Naive thymus-derived CD4-positive, alpha-beta T cell (primary cell): ENCODE measurements at regions not wholly inside any gene's neighbourhood (a gene's known extent, or its start where the extent isn't known, plus 50 kb on each side); places are given as distances from the start of the nearest gene placed in this dataset.

Experiments
- ATAC-seq: fragments of 150-1000 bp; cut with Tn5 transposase; 2 replicates; pipeline ENCODE4 v1.10.0; 2021; ENCODE audit warnings: mild to moderate bottlenecking, moderate library complexity
- CTCF ChIA-PET: fragments of 350-600 bp; sonication (Branson Sonifier 250); formaldehyde crosslinking; loops from one replicate; lab custom pipeline; 2021; ENCODE audit warnings: antibody characterized with exemption; lab: Charles Lee
- POLR2A ChIA-PET: fragments of 350-600 bp; sonication (Branson Sonifier 250); formaldehyde crosslinking; loops from one replicate; lab custom pipeline; 2021; ENCODE audit warnings: antibody characterized with exemption, inconsistent platforms; lab: Charles Lee
- DNase-seq, 9 donors: peaks; one replicate each; pipeline versions ENCODE4 v3.0.0 to v3.0.0-alpha.2; 2020 to 2022; ENCODE audit warnings: mixed read lengths in 1 of 9
- H3K27ac ChIP-seq: one replicate; pipeline ENCODE4 v1.7.0; 2013; ENCODE audit warnings: mild to moderate bottlenecking, low read depth, low read length, moderate library complexity
- H3K27me3 ChIP-seq, 2 donors: one replicate each; pipeline ENCODE4 v1.7.0; 2013; ENCODE audit warnings: low read length in 2 of 2, mild to moderate bottlenecking in 2 of 2, moderate library complexity in 2 of 2; ENCODE audit not compliant: control insufficient read depth in 2 of 2, insufficient read depth in 2 of 2
- H3K36me3 ChIP-seq, 3 experiments: 1 replicate in 2 of 3; 2 replicates in 1 of 3; pipeline ENCODE4 v1.7.0; 2013; ENCODE audit warnings: low read length in 3 of 3, mild to moderate bottlenecking in 3 of 3, moderate library complexity in 1 of 3; ENCODE audit not compliant: insufficient read depth in 3 of 3, control insufficient read depth in 2 of 3
- H3K4me1 ChIP-seq, 2 donors: one replicate each; pipeline ENCODE4 v1.7.0; 2013; ENCODE audit warnings: low read length in 2 of 2, mild to moderate bottlenecking in 2 of 2, moderate library complexity in 1 of 2; ENCODE audit not compliant: control insufficient read depth in 2 of 2, insufficient read depth in 2 of 2
- H3K4me3 ChIP-seq: 2 replicates; pipeline ENCODE4 v1.7.0; 2013; ENCODE audit warnings: mild to moderate bottlenecking, low read length
- H3K9me3 ChIP-seq, 3 experiments: 1 replicate in 2 of 3; 2 replicates in 1 of 3; pipeline ENCODE4 v1.7.0; 2013; ENCODE audit warnings: low read length in 3 of 3; ENCODE audit not compliant: control insufficient read depth in 2 of 3
- H3K27ac Mint-ChIP-seq, 9 donors: one replicate each; pipeline ENCODE4 v1.8.0; 2020 to 2022; ENCODE audit warnings: mixed read lengths in 9 of 9, mild to moderate bottlenecking in 8 of 9, moderate library complexity in 5 of 9, inconsistent platforms in 2 of 9
- H3K27me3 Mint-ChIP-seq, 5 donors: one replicate each; pipeline ENCODE4 v1.8.0; 2021 to 2022; ENCODE audit warnings: mixed read lengths in 5 of 5, mild to moderate bottlenecking in 1 of 5
- H3K36me3 Mint-ChIP-seq, 5 donors: one replicate each; pipeline ENCODE4 v1.8.0; 2020 to 2022; ENCODE audit warnings: mixed read lengths in 5 of 5, mild to moderate bottlenecking in 3 of 5, inconsistent platforms in 1 of 5
- H3K4me1 Mint-ChIP-seq, 7 donors: one replicate each; pipeline ENCODE4 v1.8.0; 2020 to 2022; ENCODE audit warnings: mixed read lengths in 7 of 7, mild to moderate bottlenecking in 3 of 7, inconsistent platforms in 1 of 7
- H3K4me3 Mint-ChIP-seq, 10 donors: one replicate each; pipeline ENCODE4 v1.8.0; 2020 to 2022; ENCODE audit warnings: mild to moderate bottlenecking in 10 of 10, mixed read lengths in 10 of 10, moderate library complexity in 6 of 10, inconsistent platforms in 2 of 10
- H3K9me3 Mint-ChIP-seq, 11 donors: one replicate each; pipeline ENCODE4 v1.8.0; 2020 to 2022; ENCODE audit warnings: mixed read lengths in 11 of 11, mild to moderate bottlenecking in 4 of 11, inconsistent platforms in 1 of 11, moderate library complexity in 1 of 11
- intact Hi-C, 2 donors: fragments of 100-400 bp; cut with micrococcal nuclease; formaldehyde crosslinking; loops; one replicate each; pipeline ENCODE4 v1.15.1; 2023

GRCh38 chr6:140604786-140605185, 1230.3 kb upstream of the CITED2 start:
- H3K36me3 ChIP-seq = no peaks in the 10 kb centered on the region
- H3K27ac ChIP-seq = no peak overlapping the region
- Mint-ChIP-seq H3K36me3 (no peaks in the 10 kb centered on the region), H3K4me1 (no peaks in the 10 kb centered on the region), H3K4me3 (no peak overlapping the region), H3K27me3 (peaks cover 0 to 9% (median 0%) of the 10 kb centered on the region in 5 donors), H3K27ac (no peak overlapping the region), H3K9me3 (no peaks in the 10 kb centered on the region)
- no peak overlapping the region for H3K4me3 ChIP-seq
- ChIA-PET POLR2A (no interaction called here), CTCF (no interaction called here)
- no peak for DNase-seq
- no peak for ATAC-seq
- H3K27me3 ChIP-seq = no peaks in the 10 kb centered on the region
- H3K9me3 ChIP-seq = no peaks in the 10 kb centered on the region
- intact Hi-C loops = no loop called here
- H3K4me1 ChIP-seq = no peaks in the 10 kb centered on the region

GRCh38 chr6:140602431-140603248, 1228.2 kb upstream of the CITED2 start:
- no peak overlapping the region for H3K27ac ChIP-seq
- Mint-ChIP-seq H3K4me3 (no peak overlapping the region), H3K4me1 (peaks cover 0 to 2% (median 0%) of the 10 kb centered on the region in 7 donors), H3K27me3 (peaks cover 0 to 8% (median 0%) of the 10 kb centered on the region in 5 donors), H3K27ac (no peak overlapping the region), H3K9me3 (peaks cover 0 to 2% (median 0%) of the 10 kb centered on the region in 11 donors), H3K36me3 (peaks cover 0 to 2% (median 0%) of the 10 kb centered on the region in 5 donors)
- no peak for ATAC-seq
- intact Hi-C loops = no loop called here
- no peak for DNase-seq
- no peak overlapping the region for H3K4me3 ChIP-seq
- H3K27me3 ChIP-seq = no peaks in the 10 kb centered on the region
- POLR2A ChIA-PET = no interaction called here
- no peaks in the 10 kb centered on the region for H3K9me3 ChIP-seq
- H3K36me3 ChIP-seq = no peaks in the 10 kb centered on the region
- CTCF ChIA-PET = interaction anchor here (0.9 kb wide), 1 partner anchor 31 kb away, joined by 3 read pairs; no protein-coding TSS in a partner anchor
- H3K4me1 ChIP-seq = no peaks in the 10 kb centered on the region

GRCh38 chr6:140601021-140601808, 1226.8 kb upstream of the CITED2 start:
- Histone ChIP-seq H3K27me3 (no peaks in the 10 kb centered on the region), H3K4me1 (no peaks in the 10 kb centered on the region), H3K9me3 (no peaks in the 10 kb centered on the region), H3K27ac (no peak overlapping the region), H3K36me3 (no peaks in the 10 kb centered on the region), H3K4me3 (no peak overlapping the region)
- Mint-ChIP-seq H3K36me3 (peaks cover 0 to 2% (median 0%) of the 10 kb centered on the region in 5 donors), H3K9me3 (peaks cover 0 to 2% (median 0%) of the 10 kb centered on the region in 11 donors), H3K27me3 (peaks cover 0 to 8% (median 0%) of the 10 kb centered on the region in 5 donors), H3K4me1 (peaks cover 0 to 8% (median 0%) of the 10 kb centered on the region in 7 donors), H3K27ac (no peak overlapping the region), H3K4me3 (no peak overlapping the region)
- ChIA-PET POLR2A (no interaction called here), CTCF (no interaction called here)
- intact Hi-C loops = no loop called here
- no peak for ATAC-seq
- no peak for DNase-seq

- Histone ChIP-seq H3K27me3 (no peaks in the 10 kb centered on the region), H3K4me3 (no peak overlapping the region), H3K9me3 (no peaks in the 10 kb centered on the region), H3K36me3 (no peaks in the 10 kb centered on the region), H3K4me1 (no peaks in the 10 kb centered on the region), H3K27ac (no peak overlapping the region)
- no peak for ATAC-seq
- peaks cover 0 to 8% (median 0%) of the 10 kb centered on the region in 7 donors for H3K4me1 Mint-ChIP-seq
- peaks cover 0 to 5% (median 0%) of the 10 kb centered on the region in 11 donors for H3K9me3 Mint-ChIP-seq
- DNase-seq = no peak
- CTCF ChIA-PET = interaction anchor here (1.0 kb wide), 1 partner anchor 24 kb away, joined by 4 read pairs; no protein-coding TSS in a partner anchor
- peaks cover 4 to 8% (median 5%) of the 10 kb centered on the region in 5 donors for H3K27me3 Mint-ChIP-seq
- POLR2A ChIA-PET = no interaction called here
- H3K4me3 Mint-ChIP-seq = no peak overlapping the region
- no peak overlapping the region for H3K27ac Mint-ChIP-seq
- peaks cover 0 to 5% (median 0%) of the 10 kb centered on the region in 5 donors for H3K36me3 Mint-ChIP-seq
- intact Hi-C loops = no loop called here
Measured at GRCh38 chr6:140599916-140600315, 1225.5 kb upstream of the CITED2 start.

- ATAC-seq (no peak), DNase-seq (no peak)
- H3K9me3 ChIP-seq = no peaks in the 10 kb centered on the region
- H3K36me3 ChIP-seq = no peaks in the 10 kb centered on the region
- no peaks in the 10 kb centered on the region for H3K27me3 ChIP-seq
- Mint-ChIP-seq H3K27me3 (peaks cover 4 to 6% (median 5%) of the 10 kb centered on the region in 5 donors), H3K9me3 (peaks cover 0 to 7% (median 0%) of the 10 kb centered on the region in 11 donors), H3K27ac (no peak overlapping the region), H3K4me3 (no peak overlapping the region), H3K4me1 (peaks cover 0 to 8% (median 0%) of the 10 kb centered on the region in 7 donors), H3K36me3 (peaks cover 0 to 10% (median 0%) of the 10 kb centered on the region in 5 donors)
- no peak overlapping the region for H3K27ac ChIP-seq
- POLR2A ChIA-PET = no interaction called here
- H3K4me3 ChIP-seq = no peak overlapping the region
- intact Hi-C loops = no loop called here
- no peaks in the 10 kb centered on the region for H3K4me1 ChIP-seq
- CTCF ChIA-PET = no interaction called here
Measured at GRCh38 chr6:140597181-140597580, 1222.7 kb upstream of the CITED2 start.

- Histone ChIP-seq H3K4me3 (no peak overlapping the region), H3K27ac (no peak overlapping the region), H3K4me1 (no peaks in the 10 kb centered on the region), H3K36me3 (no peaks in the 10 kb centered on the region), H3K9me3 (no peaks in the 10 kb centered on the region), H3K27me3 (no peaks in the 10 kb centered on the region)
- Mint-ChIP-seq H3K36me3 (peaks cover 0 to 11% (median 0%) of the 10 kb centered on the region in 5 donors), H3K4me1 (peaks cover 0 to 8% (median 0%) of the 10 kb centered on the region in 7 donors), H3K27me3 (peaks cover 0 to 6% (median 5%) of the 10 kb centered on the region in 5 donors), H3K9me3 (peaks cover 0 to 7% (median 0%) of the 10 kb centered on the region in 11 donors), H3K27ac (no peak overlapping the region), H3K4me3 (no peak overlapping the region)
- ChIA-PET CTCF (no interaction called here), POLR2A (no interaction called here)
- intact Hi-C loops = no loop called here
- no peak for ATAC-seq
- DNase-seq = no peak
Measured at GRCh38 chr6:140594806-140595128, 1220.3 kb upstream of the CITED2 start.
